Left ventricle myocardium inferior (tissue), 1 donor: ENCODE measurements at regions not wholly inside any gene's neighbourhood (a gene's known extent, or its start where the extent isn't known, plus 50 kb on each side); places are given as distances from the start of the nearest gene placed in this dataset.

Experiments
- DNase-seq: peaks from one replicate; pipeline ENCODE4 v3.0.0-alpha.2; 2020
- H3K27ac ChIP-seq: fragments of 200-600 bp; replicated peaks from 2 replicates; pipeline ENCODE4 v1.8.0; 2021
- H3K27me3 ChIP-seq: fragments of 200-600 bp; 2 replicates; pipeline ENCODE4 v1.8.0; 2021; ENCODE audit warnings: low read depth
- H3K36me3 ChIP-seq: fragments of 200-600 bp; 2 replicates; pipeline ENCODE4 v1.8.0; 2021
- H3K4me1 ChIP-seq: fragments of 200-600 bp; 2 replicates; pipeline ENCODE4 v1.8.0; 2021
- H3K4me3 ChIP-seq: fragments of 200-600 bp; 2 replicates; pipeline ENCODE4 v1.8.0; 2021; ENCODE audit warnings: mild to moderate bottlenecking, moderate library complexity
- H3K9me3 ChIP-seq: fragments of 200-600 bp; replicated peaks from 2 replicates; pipeline ENCODE4 v1.8.0; 2021
- intact Hi-C: fragments of 100-400 bp; cut with micrococcal nuclease; formaldehyde crosslinking; loops from one replicate; pipeline ENCODE4 v1.11.0; 2022
- TF ChIP-seq, protein P1 (sequence below): fragments of 200-600 bp; IDR thresholded peaks from 2 replicates; pipeline ENCODE4 v1.8.0; 2021; ENCODE audit warnings: antibody characterized with exemption, mild to moderate bottlenecking, borderline replicate concordance
- donor health status: DM: no; HTN: yes; CAD: no; lungs with severe emphysema.

GRCh38 chr1:232510367-232511110, 119.4 kb downstream of the SIPA1L2 start:
- Histone ChIP-seq H3K4me1 (peaks cover 79% of the 10 kb centered on the region), H3K27ac (no peak overlapping the region), H3K9me3 (no peaks in the 10 kb centered on the region), H3K36me3 (peaks cover 20% of the 10 kb centered on the region), H3K4me3 (no peak overlapping the region), H3K27me3 (no peaks in the 10 kb centered on the region)
- intact Hi-C loops, result no loop called here
- DNase-seq, result no peak
- TF ChIP-seq, protein P1, sequence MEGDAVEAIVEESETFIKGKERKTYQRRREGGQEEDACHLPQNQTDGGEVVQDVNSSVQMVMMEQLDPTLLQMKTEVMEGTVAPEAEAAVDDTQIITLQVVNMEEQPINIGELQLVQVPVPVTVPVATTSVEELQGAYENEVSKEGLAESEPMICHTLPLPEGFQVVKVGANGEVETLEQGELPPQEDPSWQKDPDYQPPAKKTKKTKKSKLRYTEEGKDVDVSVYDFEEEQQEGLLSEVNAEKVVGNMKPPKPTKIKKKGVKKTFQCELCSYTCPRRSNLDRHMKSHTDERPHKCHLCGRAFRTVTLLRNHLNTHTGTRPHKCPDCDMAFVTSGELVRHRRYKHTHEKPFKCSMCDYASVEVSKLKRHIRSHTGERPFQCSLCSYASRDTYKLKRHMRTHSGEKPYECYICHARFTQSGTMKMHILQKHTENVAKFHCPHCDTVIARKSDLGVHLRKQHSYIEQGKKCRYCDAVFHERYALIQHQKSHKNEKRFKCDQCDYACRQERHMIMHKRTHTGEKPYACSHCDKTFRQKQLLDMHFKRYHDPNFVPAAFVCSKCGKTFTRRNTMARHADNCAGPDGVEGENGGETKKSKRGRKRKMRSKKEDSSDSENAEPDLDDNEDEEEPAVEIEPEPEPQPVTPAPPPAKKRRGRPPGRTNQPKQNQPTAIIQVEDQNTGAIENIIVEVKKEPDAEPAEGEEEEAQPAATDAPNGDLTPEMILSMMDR, result no peak

- peaks cover 82% of the 10 kb centered on the region for H3K4me1 ChIP-seq
- TF ChIP-seq, protein P1, result peak; percentile 24
- DNase-seq, result peak; percentile 38
- H3K36me3 ChIP-seq, result peaks cover 13% of the 10 kb centered on the region
- H3K4me3 ChIP-seq, result peak overlapping the region; percentile 31
- intact Hi-C loops, result no loop called here
- H3K27me3 ChIP-seq, result no peaks in the 10 kb centered on the region
- H3K9me3 ChIP-seq, result no peaks in the 10 kb centered on the region
- peak overlapping the region; percentile 62 for H3K27ac ChIP-seq
These were observed 120.4 kb downstream of the SIPA1L2 start for GRCh38 chr1:232509570-232509969.

DNA sequence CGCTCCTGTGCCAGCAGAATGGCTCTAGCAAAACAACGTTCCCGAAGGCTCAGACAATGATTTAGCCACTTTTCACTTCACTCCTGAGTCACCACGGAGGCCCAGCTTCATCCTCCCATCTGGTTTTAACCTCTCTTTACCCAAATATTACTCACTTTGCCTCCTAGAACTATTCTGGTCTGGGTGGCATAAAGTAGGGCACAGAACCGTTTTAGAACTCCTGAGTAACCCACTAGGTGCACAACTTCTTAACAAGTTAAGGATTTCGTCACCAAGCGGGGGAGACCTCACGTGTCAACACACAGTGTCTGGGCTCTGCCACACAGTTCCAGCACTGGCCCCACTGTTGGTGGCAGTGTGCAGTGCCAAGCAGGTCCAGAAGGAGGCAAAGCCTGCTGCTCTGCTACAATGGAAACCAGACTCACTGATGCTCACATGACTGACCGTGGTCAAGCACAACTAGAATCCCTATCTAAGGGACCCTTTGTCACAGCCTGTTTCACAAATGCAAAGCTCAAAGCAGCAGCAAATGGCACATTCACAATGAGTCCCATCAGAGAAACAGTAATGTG, 121.7 kb downstream of the SIPA1L2 start:
- no peaks in the 10 kb centered on the region for H3K27me3 ChIP-seq
- TF ChIP-seq, protein P1, result peak; percentile 30
- peak overlapping the region; percentile 62 for H3K27ac ChIP-seq
- intact Hi-C loops, result no loop called here
- peaks cover 76% of the 10 kb centered on the region for H3K4me1 ChIP-seq
- H3K4me3 ChIP-seq, result no peak overlapping the region
- DNase-seq, result no peak
- no peaks in the 10 kb centered on the region for H3K9me3 ChIP-seq
- H3K36me3 ChIP-seq, result no peaks in the 10 kb centered on the region

DNA sequence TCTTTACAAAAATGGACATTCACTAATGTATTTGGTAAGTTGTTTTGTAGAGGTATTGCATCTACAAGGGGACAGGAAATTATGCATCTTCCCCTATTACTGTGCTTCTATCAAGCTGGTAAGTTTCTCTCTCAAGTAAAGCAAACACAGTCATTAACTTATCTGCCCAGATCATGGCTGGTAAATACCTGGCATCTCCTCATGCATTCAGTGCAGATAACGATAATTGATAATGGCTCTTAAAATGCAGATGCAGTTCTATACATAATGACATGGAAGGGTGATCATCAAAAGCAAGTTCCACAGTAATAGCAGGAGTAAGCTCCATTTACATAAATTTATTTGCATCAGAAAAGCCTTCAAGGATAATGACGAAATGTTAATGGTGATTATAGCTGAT, 122.4 kb downstream of the SIPA1L2 start:
- H3K9me3 ChIP-seq, result no peaks in the 10 kb centered on the region
- TF ChIP-seq, protein P1, result no peak
- no peaks in the 10 kb centered on the region for H3K27me3 ChIP-seq
- intact Hi-C loops, result no loop called here
- no peak overlapping the region for H3K4me3 ChIP-seq
- peaks cover 76% of the 10 kb centered on the region for H3K4me1 ChIP-seq
- no peak overlapping the region for H3K27ac ChIP-seq
- no peak for DNase-seq
- no peaks in the 10 kb centered on the region for H3K36me3 ChIP-seq

DNA sequence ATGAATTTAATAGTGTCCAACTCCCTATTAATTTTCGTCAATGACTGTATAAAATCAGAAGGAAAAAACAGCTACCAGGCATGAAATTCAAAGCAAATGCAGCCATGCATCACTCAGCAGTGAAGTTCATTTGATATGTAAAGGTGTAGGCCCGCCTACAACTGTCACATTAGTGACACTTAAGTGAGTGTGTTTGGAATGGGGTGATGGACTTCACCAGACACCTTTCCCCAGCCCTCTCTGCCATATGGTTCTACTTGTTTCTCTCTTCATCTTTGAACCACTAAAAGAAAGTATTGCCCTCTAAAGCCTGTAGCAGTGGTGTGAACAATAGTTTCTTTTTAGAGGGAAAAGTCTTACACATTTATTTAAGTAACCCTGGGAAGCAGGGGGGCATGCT, 124.0 kb downstream of the SIPA1L2 start:
- H3K4me3 ChIP-seq, result no peak overlapping the region
- intact Hi-C loops, result no loop called here
- no peak overlapping the region for H3K27ac ChIP-seq
- H3K27me3 ChIP-seq, result no peaks in the 10 kb centered on the region
- no peaks in the 10 kb centered on the region for H3K36me3 ChIP-seq
- DNase-seq, result no peak
- H3K9me3 ChIP-seq, result no peaks in the 10 kb centered on the region
- TF ChIP-seq, protein P1, result no peak
- peaks cover 72% of the 10 kb centered on the region for H3K4me1 ChIP-seq
